Ovary (tissue), 7 donors: ENCODE measurements at regions not wholly inside any gene's neighbourhood (a gene's known extent, or its start where the extent isn't known, plus 50 kb on each side); places are given as distances from the start of the nearest gene placed in this dataset.
A peak's percentile ranks its signal among the peaks of the same experiment; 100 is the strongest.

Experiments used
- DNase-seq, 5 donors: peaks; one replicate each; pipeline ENCODE4 v3.0.0-alpha.2; 2019 to 2020
- H3K27ac ChIP-seq, 2 donors: fragments of 200-600 bp; one replicate each; pipeline versions ENCODE4 v1.5.1 to v1.8.0; 2019 to 2022
- H3K27me3 ChIP-seq: fragments of 200-600 bp; one replicate; pipeline ENCODE4 v1.8.0; 2022
- H3K36me3 ChIP-seq: fragments of 200-600 bp; sonication (generic); one replicate; pipeline ENCODE4 v1.5.1; 2019
- H3K4me1 ChIP-seq: one replicate; pipeline ENCODE4 v1.8.1; 2013; ENCODE audit warnings: mild to moderate bottlenecking, moderate library complexity; ENCODE audit not compliant: insufficient read depth
- H3K4me3 ChIP-seq: fragments of 200-600 bp; sonication (generic); one replicate; pipeline ENCODE4 v1.5.1; 2017
- H3K9me3 ChIP-seq, 2 donors: fragments of 200-600 bp in 1 of 2; sonication (generic) in 1 of 2; one replicate each; pipeline versions ENCODE4 v1.5.1 to v1.8.1; 2013 to 2019; ENCODE audit warnings: mild to moderate bottlenecking in 1 of 2, moderate library complexity in 1 of 2
- CTCF ChIP-seq, 3 donors: fragments of 450-650 bp in 2 of 3; fragments of 200-600 bp in 1 of 3; IDR thresholded peaks; one replicate each; pipeline versions ENCODE4 v1.5.1 to v1.8.0; 2016 to 2022; ENCODE audit warnings: antibody characterized with exemption in 3 of 3, mild to moderate bottlenecking in 1 of 3
- EP300 ChIP-seq: sonication (generic); formaldehyde crosslinking; IDR thresholded peaks from one replicate; pipeline ENCODE4 v1.6.1; 2017; ENCODE audit warnings: antibody characterized with exemption
- POLR2A ChIP-seq: fragments of 450-650 bp; IDR thresholded peaks from one replicate; pipeline ENCODE4 v1.6.1; 2017; ENCODE audit warnings: antibody characterized with exemption, mild to moderate bottlenecking, moderate library complexity
- WGBS, 3 donors: extraction: QIAGEN DNeasy Blood & Tissue Kit in 1 of 3; methylation state at CpG; one replicate each; pipeline versions ENCODE4 v1.1.5 to v1.1.7; 2013 to 2017; 5-methylcytosine and 5-hydroxymethylcytosine counted together
- intact Hi-C, 4 donors: fragments of 100-400 bp; cut with DNase I; formaldehyde crosslinking; loops; one replicate each; pipeline versions ENCODE4 v1.11.0 to v1.15.1; 2022 to 2023
- donor health status: DM: no; HTN: no; CAD: no; lungs with moderate emphysema.
- donor health status: DM: no; HTN: no; CAD: no.
- donor health status: Bipolar disorder and iron deficiency.
- donor health status: DM: no; HTN: no; CAD: no.
- donor health status: DM: yes; HTN: yes; CAD: no.

GRCh38 chr12:3342051-3342450, 149.0 kb upstream of the PRMT8 start:
- H3K27ac ChIP-seq, result no peak overlapping the region
- intact Hi-C loops, result no loop called here

GRCh38 chr12:3348055-3348454, 142.9 kb upstream of the PRMT8 start:
- TF ChIP-seq CTCF (IDR thresholded peaks at IDR 0.05) (no peak), POLR2A (no peak), EP300 (no peak)
- intact Hi-C loops, result no loop called here
- no peak for DNase-seq
- WGBS, 3 donors, result 90 to 92% (median 91%) methylated on average over 5 of the region's 5 CpGs
- Histone ChIP-seq H3K4me1 (no peaks in the 10 kb centered on the region), H3K9me3 (no peaks in the 10 kb centered on the region), H3K36me3 (no peaks in the 10 kb centered on the region), H3K27ac (no peak overlapping the region), H3K4me3 (no peak overlapping the region), H3K27me3 (no peaks in the 10 kb centered on the region)

More at GRCh38 chr12:3342051-3342450, 149.0 kb upstream of the PRMT8 start:
- WGBS, 3 donors, result 16 to 26% (median 19%) methylated on average over 8 of the region's 8 CpGs
- TF ChIP-seq EP300 (no peak), CTCF (IDR thresholded peaks at IDR 0.05) (no peak), POLR2A (no peak)
- peaks cover 1% of the 10 kb centered on the region for H3K4me1 ChIP-seq
- DNase-seq, result peak; percentile 45 to 77 (median 55)
- H3K9me3 ChIP-seq, result no peaks in the 10 kb centered on the region
- H3K36me3 ChIP-seq, result no peaks in the 10 kb centered on the region
- H3K27me3 ChIP-seq, result no peaks in the 10 kb centered on the region
- H3K4me3 ChIP-seq, result no peak overlapping the region

- H3K36me3 ChIP-seq, result no peaks in the 10 kb centered on the region
- no peaks in the 10 kb centered on the region for H3K9me3 ChIP-seq
- no peak for TF ChIP-seq EP300
- no peak for TF ChIP-seq POLR2A
- no peak for TF ChIP-seq CTCF (IDR thresholded peaks at IDR 0.05)
- intact Hi-C loops, result no loop called here
- DNase-seq, result no peak
- H3K27ac ChIP-seq, result no peak overlapping the region
- H3K4me1 ChIP-seq, result no peaks in the 10 kb centered on the region
- WGBS, 3 donors, result 75 to 90% (median 76%) methylated on average over 4 of the region's 4 CpGs
- no peaks in the 10 kb centered on the region for H3K27me3 ChIP-seq
- no peak overlapping the region for H3K4me3 ChIP-seq
Observed at GRCh38 chr12:3350432-3350831, 140.6 kb upstream of the PRMT8 start.

- Histone ChIP-seq H3K4me1 (no peaks in the 10 kb centered on the region), H3K4me3 (no peak overlapping the region), H3K9me3 (no peaks in the 10 kb centered on the region), H3K27me3 (no peaks in the 10 kb centered on the region), H3K27ac (no peak overlapping the region), H3K36me3 (no peaks in the 10 kb centered on the region)
- intact Hi-C loops, result no loop called here
- no peak for DNase-seq
- TF ChIP-seq POLR2A (no peak), CTCF (IDR thresholded peaks at IDR 0.05) (no peak), EP300 (no peak)
- 69 to 91% (median 90%) methylated on average over 4 of the region's 4 CpGs for WGBS, 3 donors
Observed at GRCh38 chr12:3351731-3352130, 139.3 kb upstream of the PRMT8 start.

- no peak for DNase-seq
- TF ChIP-seq EP300 (no peak), POLR2A (no peak)
- WGBS, 3 donors, result 89 to 92% (median 90%) methylated on average over 6 of the region's 6 CpGs
- Histone ChIP-seq H3K27ac (no peak overlapping the region), H3K4me3 (no peak overlapping the region), H3K36me3 (no peaks in the 10 kb centered on the region), H3K27me3 (no peaks in the 10 kb centered on the region), H3K4me1 (no peaks in the 10 kb centered on the region), H3K9me3 (no peaks in the 10 kb centered on the region)
- intact Hi-C loops, result no loop called here
Observed at GRCh38 chr12:3352230-3352629, 138.8 kb upstream of the PRMT8 start.
